Ascending aorta (tissue), 2 donors: ENCODE measurements at regions not wholly inside any gene's neighbourhood (a gene's known extent, or its start where the extent isn't known, plus 50 kb on each side); places are given as distances from the start of the nearest gene placed in this dataset.

Experiments used
- DNase-seq, 2 donors: peaks; one replicate each; pipeline ENCODE4 v3.0.0-alpha.2; 2019; ENCODE audit warnings: low spot score in 2 of 2
- H3K27ac ChIP-seq, 2 donors: fragments of 200-600 bp; sonication (generic); one replicate each; pipeline ENCODE4 v1.5.1; 2016 to 2017; ENCODE audit warnings: mild to moderate bottlenecking in 1 of 2
- H3K27me3 ChIP-seq: fragments of 200-600 bp; sonication (generic); one replicate; pipeline ENCODE4 v1.5.1; 2017
- H3K36me3 ChIP-seq, 2 donors: fragments of 200-600 bp; sonication (generic); one replicate each; pipeline ENCODE4 v1.5.1; 2016
- H3K4me1 ChIP-seq, 2 donors: fragments of 200-600 bp; sonication (generic); one replicate each; pipeline ENCODE4 v1.5.1; 2016 to 2017; ENCODE audit warnings: mild to moderate bottlenecking in 1 of 2
- H3K4me3 ChIP-seq, 2 donors: fragments of 200-600 bp; sonication (generic); one replicate each; pipeline ENCODE4 v1.5.1; 2016 to 2017; ENCODE audit warnings: mild to moderate bottlenecking in 1 of 2
- H3K9me3 ChIP-seq, 2 donors: fragments of 200-600 bp; sonication (generic); one replicate each; pipeline ENCODE4 v1.5.1; 2016
- CTCF ChIP-seq, 3 experiments: fragments of 200-600 bp in 2 of 3; fragments of 450-650 bp in 1 of 3; sonication (generic) in 2 of 3; IDR thresholded peaks; one replicate each; pipeline ENCODE4 v1.5.1; 2016 to 2019; ENCODE audit warnings: antibody characterized with exemption in 3 of 3, mild to moderate bottlenecking in 1 of 3, moderate library complexity in 1 of 3
- intact Hi-C: fragments of 100-400 bp; cut with DNase I; formaldehyde crosslinking; loops from one replicate; pipeline ENCODE4 v1.15.1; 2023

DNA sequence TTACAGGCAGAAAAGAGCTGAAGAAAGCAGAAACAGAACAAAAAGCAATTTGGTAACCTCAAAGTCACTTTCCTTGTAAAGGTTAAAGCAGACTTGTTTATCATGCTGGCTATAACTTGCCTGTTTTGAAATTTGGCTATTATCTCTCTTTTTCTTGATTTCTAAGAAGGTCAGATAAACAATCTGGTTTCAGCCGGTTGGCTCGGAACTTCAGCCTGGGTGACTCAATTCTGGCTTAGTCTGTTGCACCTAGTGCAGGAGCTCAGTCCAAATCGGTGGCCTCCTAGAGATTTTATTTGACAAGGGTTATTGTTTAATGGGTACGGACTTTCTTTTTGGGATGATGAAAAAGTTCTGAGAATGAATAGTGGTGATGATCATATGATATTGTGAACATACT lies 367.1 kb upstream of the B3GAT1 start:
- no peaks in the 10 kb centered on the region for H3K9me3 ChIP-seq
- H3K4me3 ChIP-seq: no peak overlapping the region
- H3K27me3 ChIP-seq: no peaks in the 10 kb centered on the region
- peaks cover 0 to 3% of the 10 kb centered on the region in 2 donors for H3K4me1 ChIP-seq
- TF ChIP-seq CTCF (IDR thresholded peaks at IDR 0.05): no peak
- no peaks in the 10 kb centered on the region for H3K36me3 ChIP-seq
- intact Hi-C loops: no loop called here
- H3K27ac ChIP-seq: no peak overlapping the region
- no peak for DNase-seq

GRCh38 chr11:134768463-134768862 lies 356.4 kb upstream of the B3GAT1 start:
- Histone ChIP-seq H3K9me3 (no peaks in the 10 kb centered on the region), H3K36me3 (no peaks in the 10 kb centered on the region), H3K4me3 (no peak overlapping the region), H3K4me1 (no peaks in the 10 kb centered on the region), H3K27me3 (no peaks in the 10 kb centered on the region), H3K27ac (no peak overlapping the region)
- no peak for DNase-seq
- intact Hi-C loops: no loop called here
- no peak for TF ChIP-seq CTCF (IDR thresholded peaks at IDR 0.05)

GRCh38 chr11:134765565-134765964 lies 353.5 kb upstream of the B3GAT1 start:
- TF ChIP-seq CTCF (IDR thresholded peaks at IDR 0.05): no peak
- no peaks in the 10 kb centered on the region for H3K4me1 ChIP-seq
- H3K27me3 ChIP-seq: no peaks in the 10 kb centered on the region
- DNase-seq: no peak
- H3K27ac ChIP-seq: no peak overlapping the region
- no peaks in the 10 kb centered on the region for H3K36me3 ChIP-seq
- H3K9me3 ChIP-seq: no peaks in the 10 kb centered on the region
- no peak overlapping the region for H3K4me3 ChIP-seq
- intact Hi-C loops: no loop called here

DNA sequence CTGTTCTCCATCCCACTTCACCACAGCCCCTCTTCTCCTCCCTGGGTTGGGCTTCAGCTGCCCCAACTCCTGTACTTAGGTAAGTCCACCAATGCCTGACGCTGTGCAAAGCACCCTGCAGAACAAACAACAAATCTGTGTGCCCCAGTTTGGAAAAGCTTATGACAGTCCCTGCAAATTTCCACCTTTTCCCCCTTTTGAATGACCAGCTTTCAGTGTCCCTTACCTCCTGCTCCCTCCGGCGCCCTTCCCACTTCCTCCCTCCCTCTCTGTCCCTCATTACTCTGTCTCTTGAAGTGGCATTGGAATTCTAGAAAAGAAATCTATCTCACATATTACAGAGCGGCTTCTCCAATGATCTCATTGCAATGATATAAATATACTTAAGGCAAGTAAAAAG lies 352.9 kb upstream of the B3GAT1 start:
- no peak for DNase-seq
- intact Hi-C loops: no loop called here
- Histone ChIP-seq H3K9me3 (no peaks in the 10 kb centered on the region), H3K4me3 (no peak overlapping the region), H3K4me1 (no peaks in the 10 kb centered on the region), H3K27ac (no peak overlapping the region), H3K36me3 (no peaks in the 10 kb centered on the region), H3K27me3 (no peaks in the 10 kb centered on the region)
- TF ChIP-seq CTCF (IDR thresholded peaks at IDR 0.05): no peak

DNA sequence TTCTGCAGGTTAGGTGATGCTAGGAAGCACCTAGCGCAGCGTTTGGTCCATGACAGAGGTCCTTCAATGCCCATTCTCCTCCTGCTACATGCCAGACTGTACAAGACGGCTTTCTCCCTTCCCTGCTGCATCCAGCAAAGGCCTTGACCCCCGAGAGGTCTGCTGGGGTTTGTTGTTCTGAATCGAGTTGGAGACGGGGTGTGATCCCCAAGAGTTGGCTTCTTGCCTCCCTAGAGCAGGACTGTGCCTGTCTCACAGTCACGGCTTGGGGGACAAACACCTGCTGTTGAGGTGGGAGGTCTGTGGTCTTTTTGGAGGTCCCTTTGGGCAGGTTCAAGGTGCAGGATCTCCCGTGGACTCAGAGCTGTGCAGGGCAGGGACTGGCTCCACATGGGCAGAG lies 352.3 kb upstream of the B3GAT1 start:
- no peak for TF ChIP-seq CTCF (IDR thresholded peaks at IDR 0.05)
- Histone ChIP-seq H3K27me3 (no peaks in the 10 kb centered on the region), H3K4me3 (no peak overlapping the region), H3K4me1 (no peaks in the 10 kb centered on the region), H3K36me3 (no peaks in the 10 kb centered on the region), H3K9me3 (no peaks in the 10 kb centered on the region), H3K27ac (no peak overlapping the region)
- intact Hi-C loops: no loop called here
- no peak for DNase-seq

DNA sequence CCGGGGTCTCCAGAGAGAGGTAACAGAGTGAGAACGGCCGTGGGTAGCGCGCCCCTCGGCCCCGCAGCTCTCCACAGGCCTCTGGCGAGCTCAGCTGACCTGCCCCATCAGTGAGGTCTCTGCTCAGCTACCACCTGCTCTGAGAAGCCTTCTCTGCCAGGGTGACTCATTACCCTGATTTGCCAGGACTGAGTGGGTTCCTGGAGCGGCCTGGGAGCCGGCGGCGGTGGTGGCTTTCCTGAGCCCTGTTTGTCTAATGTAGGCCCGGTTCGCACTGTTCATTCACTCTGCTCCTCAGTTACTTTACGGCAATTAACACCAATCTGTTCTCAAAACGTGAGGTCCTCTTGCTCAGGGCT lies 351.0 kb upstream of the B3GAT1 start:
- Histone ChIP-seq H3K9me3 (no peaks in the 10 kb centered on the region), H3K4me1 (no peaks in the 10 kb centered on the region), H3K36me3 (no peaks in the 10 kb centered on the region), H3K4me3 (no peak overlapping the region), H3K27ac (no peak overlapping the region), H3K27me3 (no peaks in the 10 kb centered on the region)
- no peak for DNase-seq
- no peak for TF ChIP-seq CTCF (IDR thresholded peaks at IDR 0.05)
- intact Hi-C loops: no loop called here
